Neural progenitor cell (in vitro differentiated cells): ENCODE measurements at regions not wholly inside any gene's neighbourhood (a gene's known extent, or its start where the extent isn't known, plus 50 kb on each side); places are given as distances from the start of the nearest gene placed in this dataset.

Source experiments
- EZH2 ChIP-seq: fragments of 200-600 bp; sonication (generic); IDR thresholded peaks from 2 replicates; pipeline ENCODE4 v1.6.1; 2017; ENCODE audit warnings: antibody characterized with exemption, mild to moderate bottlenecking, moderate library complexity
- TF ChIP-seq, protein P1 (sequence below): fragments of 200-600 bp; sonication (generic); IDR thresholded peaks from 2 replicates; pipeline ENCODE4 v1.5.1; 2017; ENCODE audit warnings: antibody characterized with exemption, mild to moderate bottlenecking

DNA sequence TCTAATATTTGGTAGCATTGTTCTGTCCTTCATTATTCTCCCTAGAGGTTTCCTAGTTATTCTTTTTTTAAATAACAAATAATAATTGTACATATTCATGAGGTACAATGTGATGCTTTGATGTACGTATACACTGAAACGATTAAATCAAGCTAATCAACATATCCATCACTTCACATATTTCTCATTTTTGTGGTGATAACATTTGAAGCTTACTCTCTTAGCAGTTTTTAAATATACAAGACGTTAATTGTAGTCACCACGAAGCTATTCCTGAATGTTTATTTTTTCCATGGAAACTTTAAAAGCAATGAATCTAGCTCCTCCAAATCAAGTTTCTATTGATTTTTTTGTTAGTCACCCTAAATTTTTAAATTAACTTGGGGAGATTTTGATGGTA lies 81.1 kb upstream of the PRNP start:
- TF ChIP-seq, protein P1, sequence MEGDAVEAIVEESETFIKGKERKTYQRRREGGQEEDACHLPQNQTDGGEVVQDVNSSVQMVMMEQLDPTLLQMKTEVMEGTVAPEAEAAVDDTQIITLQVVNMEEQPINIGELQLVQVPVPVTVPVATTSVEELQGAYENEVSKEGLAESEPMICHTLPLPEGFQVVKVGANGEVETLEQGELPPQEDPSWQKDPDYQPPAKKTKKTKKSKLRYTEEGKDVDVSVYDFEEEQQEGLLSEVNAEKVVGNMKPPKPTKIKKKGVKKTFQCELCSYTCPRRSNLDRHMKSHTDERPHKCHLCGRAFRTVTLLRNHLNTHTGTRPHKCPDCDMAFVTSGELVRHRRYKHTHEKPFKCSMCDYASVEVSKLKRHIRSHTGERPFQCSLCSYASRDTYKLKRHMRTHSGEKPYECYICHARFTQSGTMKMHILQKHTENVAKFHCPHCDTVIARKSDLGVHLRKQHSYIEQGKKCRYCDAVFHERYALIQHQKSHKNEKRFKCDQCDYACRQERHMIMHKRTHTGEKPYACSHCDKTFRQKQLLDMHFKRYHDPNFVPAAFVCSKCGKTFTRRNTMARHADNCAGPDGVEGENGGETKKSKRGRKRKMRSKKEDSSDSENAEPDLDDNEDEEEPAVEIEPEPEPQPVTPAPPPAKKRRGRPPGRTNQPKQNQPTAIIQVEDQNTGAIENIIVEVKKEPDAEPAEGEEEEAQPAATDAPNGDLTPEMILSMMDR, result no peak
- no peak for TF ChIP-seq EZH2
